WTC11 (cell line): ENCODE measurements at regions not wholly inside any gene's neighbourhood (a gene's known extent, or its start where the extent isn't known, plus 50 kb on each side); places are given as distances from the start of the nearest gene placed in this dataset.

ENCODE experiments used
- ATAC-seq: fragments of 200-7000 bp; cut with Tn5 transposase; 2 replicates; pipeline ENCODE4 v1.10.0; 2021; ENCODE audit warnings: mild to moderate bottlenecking, moderate library complexity
- CTCF ChIA-PET: fragments of 300-600 bp; sonication (Branson Sonifier 250); formaldehyde crosslinking; loops from one replicate; lab custom pipeline; 2021; ENCODE audit warnings: antibody characterized with exemption; lab: Charles Lee
- POLR2A ChIA-PET: fragments of 350-600 bp; sonication (Branson Sonifier 250); formaldehyde crosslinking; loops from one replicate; lab custom pipeline; 2021; ENCODE audit warnings: antibody characterized with exemption; lab: Charles Lee
- DNase-seq: peaks from one replicate; pipeline ENCODE4 v3.0.0; 2021; ENCODE audit warnings: low spot score
- H3K27ac Mint-ChIP-seq: 2 replicates; pipeline ENCODE4 v1.8.0; 2021; ENCODE audit warnings: mixed read lengths
- H3K27me3 Mint-ChIP-seq: 2 replicates; pipeline ENCODE4 v1.8.0; 2021; ENCODE audit warnings: low read depth, mild to moderate bottlenecking, moderate library complexity, mixed read lengths
- H3K36me3 Mint-ChIP-seq: 2 replicates; pipeline ENCODE4 v1.8.0; 2021; ENCODE audit warnings: mixed read lengths
- H3K4me1 Mint-ChIP-seq: 2 replicates; pipeline ENCODE4 v1.8.0; 2022; ENCODE audit warnings: mixed read lengths
- H3K4me3 Mint-ChIP-seq: 2 replicates; pipeline ENCODE4 v1.8.0; 2021; ENCODE audit warnings: mild to moderate bottlenecking, moderate library complexity, mixed read lengths
- H3K9me3 Mint-ChIP-seq: 2 replicates; pipeline ENCODE4 v1.8.0; 2021; ENCODE audit warnings: mixed read lengths
- ATF1 ChIP-seq: sonication (generic); formaldehyde crosslinking; IDR thresholded peaks from 2 replicates; pipeline ENCODE4 v1.8.1; 2023; ENCODE audit warnings: mild to moderate bottlenecking, moderate library complexity, missing genetic modification reagents
- CREB1 ChIP-seq: sonication (generic); formaldehyde crosslinking; IDR thresholded peaks from 2 replicates; pipeline ENCODE4 v1.8.0; 2023; ENCODE audit warnings: mild to moderate bottlenecking, missing genetic modification reagents
- ETV6 ChIP-seq: sonication (generic); formaldehyde crosslinking; IDR thresholded peaks from 2 replicates; pipeline ENCODE4 v1.8.1; 2022; ENCODE audit warnings: mild to moderate bottlenecking, missing genetic modification reagents
- IRF2 ChIP-seq: sonication (generic); formaldehyde crosslinking; IDR thresholded peaks from 2 replicates; pipeline ENCODE4 v1.8.0; 2022; ENCODE audit warnings: low read depth, missing genetic modification reagents, borderline replicate concordance
- MXD4 ChIP-seq: fragments of 250-450 bp; sonication (Bioruptor Pico); IDR thresholded peaks from 2 replicates; pipeline ENCODE4 v1.8.0; 2021; ENCODE audit warnings: mild to moderate bottlenecking, moderate library complexity, borderline replicate concordance
- NR1H2 ChIP-seq: sonication (generic); formaldehyde crosslinking; IDR thresholded peaks from 2 replicates; pipeline ENCODE4 v1.9.0; 2021; ENCODE audit warnings: mild to moderate bottlenecking, moderate library complexity, missing genetic modification reagents
- OVOL2 ChIP-seq: fragments of 250-450 bp; sonication (Bioruptor Pico); IDR thresholded peaks from 2 replicates; pipeline ENCODE4 v1.9.0; 2021; ENCODE audit warnings: mild to moderate bottlenecking, borderline replicate concordance
- RORB ChIP-seq: fragments of 250-450 bp; sonication (Bioruptor Pico); IDR thresholded peaks from 2 replicates; pipeline ENCODE4 v1.9.0; 2021; ENCODE audit warnings: mild to moderate bottlenecking
- SMAD4 ChIP-seq: sonication (generic); formaldehyde crosslinking; IDR thresholded peaks from 2 replicates; pipeline ENCODE4 v1.8.0; 2022; ENCODE audit warnings: mild to moderate bottlenecking, missing genetic modification reagents
- SP1 ChIP-seq: sonication (generic); formaldehyde crosslinking; conservative IDR thresholded peaks from 2 replicates; pipeline ENCODE4 v1.8.1; 2022; ENCODE audit warnings: missing genetic modification reagents
- TEAD1 ChIP-seq: sonication (generic); formaldehyde crosslinking; IDR thresholded peaks from 2 replicates; pipeline ENCODE4 v1.8.0; 2022; ENCODE audit warnings: mild to moderate bottlenecking, missing genetic modification reagents
- ZMAT4 ChIP-seq: fragments of 250-450 bp; sonication (Bioruptor Pico); IDR thresholded peaks from 2 replicates; pipeline ENCODE4 v1.9.0; 2021; ENCODE audit warnings: mild to moderate bottlenecking
- ZNF423 ChIP-seq: fragments of 250-450 bp; sonication (Bioruptor Pico); IDR thresholded peaks from 2 replicates; pipeline ENCODE4 v2.1.2; 2022; ENCODE audit warnings: mild to moderate bottlenecking, moderate library complexity
- TF ChIP-seq, protein P1 (sequence below): sonication (generic); formaldehyde crosslinking; IDR thresholded peaks from 2 replicates; pipeline ENCODE4 v1.8.0; 2022; ENCODE audit warnings: mild to moderate bottlenecking, missing genetic modification reagents
- TF ChIP-seq, protein P2 (sequence below): sonication (generic); formaldehyde crosslinking; IDR thresholded peaks from 2 replicates; pipeline ENCODE4 v1.8.0; 2023; ENCODE audit warnings: missing genetic modification reagents, mild to moderate bottlenecking, borderline replicate concordance
- TF ChIP-seq, protein P3 (sequence below): sonication (generic); formaldehyde crosslinking; IDR thresholded peaks from 2 replicates; pipeline ENCODE4 v1.8.1; 2023; ENCODE audit warnings: mild to moderate bottlenecking, missing genetic modification reagents
- TF ChIP-seq, protein P4 (sequence below): fragments of 200-600 bp; IDR thresholded peaks from 2 replicates; pipeline ENCODE4 v1.8.0; 2022; ENCODE audit warnings: antibody characterized with exemption
- TF ChIP-seq, protein P5 (sequence below): sonication (generic); formaldehyde crosslinking; IDR thresholded peaks from 2 replicates; pipeline ENCODE4 v1.8.1; 2022; ENCODE audit warnings: mild to moderate bottlenecking, missing genetic modification reagents, moderate library complexity, borderline replicate concordance

DNA sequence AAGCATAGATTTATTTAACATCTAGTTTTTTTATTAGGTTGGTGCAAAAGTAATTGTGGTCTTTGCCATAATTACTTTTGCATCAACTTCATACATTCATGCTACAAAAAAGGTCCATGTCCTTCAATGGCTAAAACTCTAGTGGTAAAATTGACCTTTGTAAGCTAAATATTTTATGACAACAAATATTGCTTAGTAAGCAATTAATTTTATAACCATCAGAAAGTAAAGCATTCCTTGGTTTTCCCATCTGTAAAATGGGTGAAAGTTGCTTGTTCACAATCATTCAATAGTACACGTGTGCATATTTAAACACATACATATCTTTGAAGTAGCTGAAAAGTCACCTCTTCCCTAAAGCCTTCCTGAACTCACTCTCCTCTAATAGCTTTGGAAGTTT lies 789.6 kb downstream of the CDH8 start:
- Mint-ChIP-seq H3K4me3 (no peak overlapping the region), H3K4me1 (peaks cover 8% of the 10 kb centered on the region), H3K27me3 (no peaks in the 10 kb centered on the region), H3K27ac (no peak overlapping the region), H3K9me3 (no peaks in the 10 kb centered on the region), H3K36me3 (no peaks in the 10 kb centered on the region)
- no peak for DNase-seq
- CTCF ChIA-PET, result interaction anchor here (0.6 kb wide), 1 partner anchor 8 kb away, joined by 4 read pairs; no protein-coding TSS in a partner anchor
- TF ChIP-seq, protein P1, sequence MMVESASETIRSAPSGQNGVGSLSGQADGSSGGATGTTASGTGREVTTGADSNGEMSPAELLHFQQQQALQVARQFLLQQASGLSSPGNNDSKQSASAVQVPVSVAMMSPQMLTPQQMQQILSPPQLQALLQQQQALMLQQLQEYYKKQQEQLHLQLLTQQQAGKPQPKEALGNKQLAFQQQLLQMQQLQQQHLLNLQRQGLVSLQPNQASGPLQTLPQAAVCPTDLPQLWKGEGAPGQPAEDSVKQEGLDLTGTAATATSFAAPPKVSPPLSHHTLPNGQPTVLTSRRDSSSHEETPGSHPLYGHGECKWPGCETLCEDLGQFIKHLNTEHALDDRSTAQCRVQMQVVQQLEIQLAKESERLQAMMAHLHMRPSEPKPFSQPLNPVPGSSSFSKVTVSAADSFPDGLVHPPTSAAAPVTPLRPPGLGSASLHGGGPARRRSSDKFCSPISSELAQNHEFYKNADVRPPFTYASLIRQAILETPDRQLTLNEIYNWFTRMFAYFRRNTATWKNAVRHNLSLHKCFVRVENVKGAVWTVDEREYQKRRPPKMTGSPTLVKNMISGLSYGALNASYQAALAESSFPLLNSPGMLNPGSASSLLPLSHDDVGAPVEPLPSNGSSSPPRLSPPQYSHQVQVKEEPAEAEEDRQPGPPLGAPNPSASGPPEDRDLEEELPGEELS (CRISPR knock-in tag), result no peak
- no peak for TF ChIP-seq ZMAT4 (CRISPR knock-in tag)
- TF ChIP-seq CREB1 (CRISPR knock-in tag), result no peak
- TF ChIP-seq, protein P2, sequence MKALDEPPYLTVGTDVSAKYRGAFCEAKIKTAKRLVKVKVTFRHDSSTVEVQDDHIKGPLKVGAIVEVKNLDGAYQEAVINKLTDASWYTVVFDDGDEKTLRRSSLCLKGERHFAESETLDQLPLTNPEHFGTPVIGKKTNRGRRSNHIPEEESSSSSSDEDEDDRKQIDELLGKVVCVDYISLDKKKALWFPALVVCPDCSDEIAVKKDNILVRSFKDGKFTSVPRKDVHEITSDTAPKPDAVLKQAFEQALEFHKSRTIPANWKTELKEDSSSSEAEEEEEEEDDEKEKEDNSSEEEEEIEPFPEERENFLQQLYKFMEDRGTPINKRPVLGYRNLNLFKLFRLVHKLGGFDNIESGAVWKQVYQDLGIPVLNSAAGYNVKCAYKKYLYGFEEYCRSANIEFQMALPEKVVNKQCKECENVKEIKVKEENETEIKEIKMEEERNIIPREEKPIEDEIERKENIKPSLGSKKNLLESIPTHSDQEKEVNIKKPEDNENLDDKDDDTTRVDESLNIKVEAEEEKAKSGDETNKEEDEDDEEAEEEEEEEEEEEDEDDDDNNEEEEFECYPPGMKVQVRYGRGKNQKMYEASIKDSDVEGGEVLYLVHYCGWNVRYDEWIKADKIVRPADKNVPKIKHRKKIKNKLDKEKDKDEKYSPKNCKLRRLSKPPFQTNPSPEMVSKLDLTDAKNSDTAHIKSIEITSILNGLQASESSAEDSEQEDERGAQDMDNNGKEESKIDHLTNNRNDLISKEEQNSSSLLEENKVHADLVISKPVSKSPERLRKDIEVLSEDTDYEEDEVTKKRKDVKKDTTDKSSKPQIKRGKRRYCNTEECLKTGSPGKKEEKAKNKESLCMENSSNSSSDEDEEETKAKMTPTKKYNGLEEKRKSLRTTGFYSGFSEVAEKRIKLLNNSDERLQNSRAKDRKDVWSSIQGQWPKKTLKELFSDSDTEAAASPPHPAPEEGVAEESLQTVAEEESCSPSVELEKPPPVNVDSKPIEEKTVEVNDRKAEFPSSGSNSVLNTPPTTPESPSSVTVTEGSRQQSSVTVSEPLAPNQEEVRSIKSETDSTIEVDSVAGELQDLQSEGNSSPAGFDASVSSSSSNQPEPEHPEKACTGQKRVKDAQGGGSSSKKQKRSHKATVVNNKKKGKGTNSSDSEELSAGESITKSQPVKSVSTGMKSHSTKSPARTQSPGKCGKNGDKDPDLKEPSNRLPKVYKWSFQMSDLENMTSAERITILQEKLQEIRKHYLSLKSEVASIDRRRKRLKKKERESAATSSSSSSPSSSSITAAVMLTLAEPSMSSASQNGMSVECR (CRISPR knock-in tag), result no peak
- TF ChIP-seq, protein P3, sequence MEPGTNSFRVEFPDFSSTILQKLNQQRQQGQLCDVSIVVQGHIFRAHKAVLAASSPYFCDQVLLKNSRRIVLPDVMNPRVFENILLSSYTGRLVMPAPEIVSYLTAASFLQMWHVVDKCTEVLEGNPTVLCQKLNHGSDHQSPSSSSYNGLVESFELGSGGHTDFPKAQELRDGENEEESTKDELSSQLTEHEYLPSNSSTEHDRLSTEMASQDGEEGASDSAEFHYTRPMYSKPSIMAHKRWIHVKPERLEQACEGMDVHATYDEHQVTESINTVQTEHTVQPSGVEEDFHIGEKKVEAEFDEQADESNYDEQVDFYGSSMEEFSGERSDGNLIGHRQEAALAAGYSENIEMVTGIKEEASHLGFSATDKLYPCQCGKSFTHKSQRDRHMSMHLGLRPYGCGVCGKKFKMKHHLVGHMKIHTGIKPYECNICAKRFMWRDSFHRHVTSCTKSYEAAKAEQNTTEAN (CRISPR knock-in tag), result no peak
- ATAC-seq, result no peak
- POLR2A ChIA-PET, result no interaction called here

- ChIA-PET POLR2A (no interaction called here), CTCF (no interaction called here)
- Mint-ChIP-seq H3K9me3 (no peaks in the 10 kb centered on the region), H3K4me3 (no peak overlapping the region), H3K27me3 (no peaks in the 10 kb centered on the region; the same call in 1 of the 2 replicates), H3K4me1 (peaks cover 11% of the 10 kb centered on the region), H3K36me3 (no peaks in the 10 kb centered on the region), H3K27ac (no peak overlapping the region)
- ATAC-seq, result peak; percentile 30; the same call in 1 of the 2 replicates
- TF ChIP-seq ATF1 (CRISPR knock-in tag), result no peak
- no peak for TF ChIP-seq MXD4 (CRISPR knock-in tag)
- TF ChIP-seq RORB (CRISPR knock-in tag), result no peak
- TF ChIP-seq ETV6 (CRISPR knock-in tag), result no peak
- TF ChIP-seq SP1, result no peak
- TF ChIP-seq ZMAT4 (CRISPR knock-in tag), result no peak
- no peak for TF ChIP-seq OVOL2 (CRISPR knock-in tag)
- TF ChIP-seq, protein P4, sequence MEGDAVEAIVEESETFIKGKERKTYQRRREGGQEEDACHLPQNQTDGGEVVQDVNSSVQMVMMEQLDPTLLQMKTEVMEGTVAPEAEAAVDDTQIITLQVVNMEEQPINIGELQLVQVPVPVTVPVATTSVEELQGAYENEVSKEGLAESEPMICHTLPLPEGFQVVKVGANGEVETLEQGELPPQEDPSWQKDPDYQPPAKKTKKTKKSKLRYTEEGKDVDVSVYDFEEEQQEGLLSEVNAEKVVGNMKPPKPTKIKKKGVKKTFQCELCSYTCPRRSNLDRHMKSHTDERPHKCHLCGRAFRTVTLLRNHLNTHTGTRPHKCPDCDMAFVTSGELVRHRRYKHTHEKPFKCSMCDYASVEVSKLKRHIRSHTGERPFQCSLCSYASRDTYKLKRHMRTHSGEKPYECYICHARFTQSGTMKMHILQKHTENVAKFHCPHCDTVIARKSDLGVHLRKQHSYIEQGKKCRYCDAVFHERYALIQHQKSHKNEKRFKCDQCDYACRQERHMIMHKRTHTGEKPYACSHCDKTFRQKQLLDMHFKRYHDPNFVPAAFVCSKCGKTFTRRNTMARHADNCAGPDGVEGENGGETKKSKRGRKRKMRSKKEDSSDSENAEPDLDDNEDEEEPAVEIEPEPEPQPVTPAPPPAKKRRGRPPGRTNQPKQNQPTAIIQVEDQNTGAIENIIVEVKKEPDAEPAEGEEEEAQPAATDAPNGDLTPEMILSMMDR, result no peak
- no peak for TF ChIP-seq TEAD1 (CRISPR knock-in tag)
- no peak for TF ChIP-seq SMAD4 (CRISPR knock-in tag)
- no peak for TF ChIP-seq ZNF423 (CRISPR knock-in tag)
- TF ChIP-seq, protein P2 (CRISPR knock-in tag), result no peak
- no peak for TF ChIP-seq IRF2 (CRISPR knock-in tag)
- TF ChIP-seq NR1H2 (CRISPR knock-in tag), result no peak
- TF ChIP-seq, protein P5, sequence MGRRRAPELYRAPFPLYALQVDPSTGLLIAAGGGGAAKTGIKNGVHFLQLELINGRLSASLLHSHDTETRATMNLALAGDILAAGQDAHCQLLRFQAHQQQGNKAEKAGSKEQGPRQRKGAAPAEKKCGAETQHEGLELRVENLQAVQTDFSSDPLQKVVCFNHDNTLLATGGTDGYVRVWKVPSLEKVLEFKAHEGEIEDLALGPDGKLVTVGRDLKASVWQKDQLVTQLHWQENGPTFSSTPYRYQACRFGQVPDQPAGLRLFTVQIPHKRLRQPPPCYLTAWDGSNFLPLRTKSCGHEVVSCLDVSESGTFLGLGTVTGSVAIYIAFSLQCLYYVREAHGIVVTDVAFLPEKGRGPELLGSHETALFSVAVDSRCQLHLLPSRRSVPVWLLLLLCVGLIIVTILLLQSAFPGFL (CRISPR knock-in tag), result no peak
- no peak for DNase-seq
These were observed 792.3 kb downstream of the CDH8 start for GRCh38 chr16:61243954-61244353.
